CD14-positive monocyte (primary cell): ENCODE measurements at regions not wholly inside any gene's neighbourhood (a gene's known extent, or its start where the extent isn't known, plus 50 kb on each side); places are given as distances from the start of the nearest gene placed in this dataset.

Source experiments
- DNase-seq, 3 donors: peaks; one replicate each; pipeline ENCODE4 v3.0.0-alpha.2; 2011 to 2022
- H2AFZ ChIP-seq: 2 replicates; pipeline ENCODE4 v1.6.0; 2012; ENCODE audit warnings: mild to moderate bottlenecking, low read depth, low read length, inconsistent platforms; ENCODE audit not compliant: insufficient read depth, poor library complexity, severe bottlenecking
- H3K27ac ChIP-seq, 2 donors: 1 replicate in 1 of 2; 2 replicates in 1 of 2; pipeline ENCODE4 v1.5.1; 2012 to 2013; ENCODE audit warnings: low read length in 2 of 2, control low read depth in 1 of 2, inconsistent platforms in 1 of 2, low read depth in 1 of 2, mild to moderate bottlenecking in 1 of 2
- H3K27me3 ChIP-seq, 2 donors: one replicate each; pipeline versions ENCODE4 v1.6.0 to v1.6.1; 2011 to 2013; ENCODE audit warnings: low read length in 2 of 2; ENCODE audit not compliant: control insufficient read depth in 2 of 2, insufficient read depth in 2 of 2
- H3K36me3 ChIP-seq, 2 donors: replicated peaks in 1 of 2; 1 replicate in 1 of 2; 2 replicates in 1 of 2; pipeline versions ENCODE4 v1.5.1 to v1.6.1; 2012 to 2013; ENCODE audit warnings: low read length in 2 of 2, control low read depth in 1 of 2, inconsistent platforms in 1 of 2, mild to moderate bottlenecking in 1 of 2; ENCODE audit not compliant: insufficient read depth in 2 of 2, control insufficient read depth in 1 of 2
- H3K4me1 ChIP-seq, 2 donors: 1 replicate in 1 of 2; 2 replicates in 1 of 2; pipeline versions ENCODE4 v1.5.1 to v1.6.1; 2012 to 2013; ENCODE audit warnings: low read length in 2 of 2, control low read depth in 1 of 2, inconsistent platforms in 1 of 2, mild to moderate bottlenecking in 1 of 2, moderate library complexity in 1 of 2; ENCODE audit not compliant: insufficient read depth in 2 of 2, control insufficient read depth in 1 of 2
- H3K4me2 ChIP-seq: replicated peaks from 2 replicates; pipeline ENCODE3; 2012; ENCODE audit warnings: low read length, moderate library complexity, mild to moderate bottlenecking; ENCODE audit not compliant: poor library complexity, severe bottlenecking; ENCODE audit errors: extremely low read depth
- H3K4me3 ChIP-seq, 3 experiments: fragments of 200-600 bp in 1 of 3; sonication (generic) in 1 of 3; replicated peaks in 1 of 3; 1 replicate in 2 of 3; 2 replicates in 1 of 3; pipeline ENCODE4 v1.5.1; 2011 to 2013; ENCODE audit warnings: low read length in 3 of 3, mild to moderate bottlenecking in 3 of 3, control low read depth in 2 of 3, low read depth in 2 of 3, inconsistent platforms in 1 of 3, moderate library complexity in 1 of 3
- H3K79me2 ChIP-seq: 2 replicates; pipeline ENCODE4 v1.6.0; 2012; ENCODE audit warnings: mild to moderate bottlenecking, control low read depth, inconsistent platforms, low read length, moderate library complexity; ENCODE audit not compliant: insufficient read depth
- H3K9ac ChIP-seq: 2 replicates; pipeline ENCODE4 v1.6.0; 2017; ENCODE audit warnings: low read length, mild to moderate bottlenecking; ENCODE audit not compliant: insufficient read depth, poor library complexity, severe bottlenecking
- H3K9me3 ChIP-seq, 2 donors: replicated peaks in 1 of 2; 1 replicate in 1 of 2; 2 replicates in 1 of 2; pipeline versions ENCODE4 v1.5.1 to v1.6.1; 2012 to 2013; ENCODE audit warnings: low read length in 2 of 2, control low read depth in 1 of 2; ENCODE audit not compliant: control insufficient read depth in 1 of 2, insufficient read depth in 1 of 2
- H4K20me1 ChIP-seq: 2 replicates; pipeline ENCODE4 v1.6.0; 2012; ENCODE audit warnings: mild to moderate bottlenecking, low read length, control low read depth, moderate library complexity; ENCODE audit not compliant: insufficient read depth
- H3K27ac Mint-ChIP-seq, 7 donors: one replicate each; pipeline ENCODE4 v1.8.0; 2020; ENCODE audit warnings: mild to moderate bottlenecking in 7 of 7, mixed read lengths in 7 of 7, moderate library complexity in 6 of 7, inconsistent platforms in 2 of 7
- H3K27me3 Mint-ChIP-seq, 3 donors: one replicate each; pipeline ENCODE4 v1.8.0; 2021 to 2022; ENCODE audit warnings: low read depth in 3 of 3, mild to moderate bottlenecking in 3 of 3, mixed read lengths in 3 of 3, moderate library complexity in 3 of 3, inconsistent platforms in 1 of 3
- H3K36me3 Mint-ChIP-seq, 2 donors: one replicate each; pipeline ENCODE4 v1.8.0; 2020; ENCODE audit warnings: mixed read lengths in 2 of 2, inconsistent platforms in 1 of 2, mild to moderate bottlenecking in 1 of 2
- H3K4me1 Mint-ChIP-seq: one replicate; pipeline ENCODE4 v1.8.0; 2020; ENCODE audit warnings: mild to moderate bottlenecking, mixed read lengths
- H3K4me3 Mint-ChIP-seq, 2 donors: one replicate each; pipeline ENCODE4 v1.8.0; 2020; ENCODE audit warnings: mild to moderate bottlenecking in 2 of 2, mixed read lengths in 2 of 2, moderate library complexity in 1 of 2
- H3K9me3 Mint-ChIP-seq, 7 donors: one replicate each; pipeline ENCODE4 v1.8.0; 2020 to 2022; ENCODE audit warnings: mixed read lengths in 7 of 7, mild to moderate bottlenecking in 6 of 7, moderate library complexity in 6 of 7, inconsistent platforms in 2 of 7
- WGBS: methylation state at CpG from one replicate; pipeline ENCODE4 v1.1.5; 2013; ENCODE audit warnings: missing lambda C conversion rate; ENCODE audit not compliant: insufficient coverage; 5-methylcytosine and 5-hydroxymethylcytosine counted together
- intact Hi-C, 2 donors: fragments of 100-400 bp; cut with micrococcal nuclease; formaldehyde crosslinking; loops; one replicate each; pipeline versions ENCODE4 v1.15.0 to v1.15.1; 2023
- TF ChIP-seq, protein P1 (sequence below): fragments of 200-600 bp; IDR thresholded peaks from one replicate; pipeline ENCODE4 v1.8.0; 2022; ENCODE audit warnings: antibody characterized with exemption, mild to moderate bottlenecking

DNA sequence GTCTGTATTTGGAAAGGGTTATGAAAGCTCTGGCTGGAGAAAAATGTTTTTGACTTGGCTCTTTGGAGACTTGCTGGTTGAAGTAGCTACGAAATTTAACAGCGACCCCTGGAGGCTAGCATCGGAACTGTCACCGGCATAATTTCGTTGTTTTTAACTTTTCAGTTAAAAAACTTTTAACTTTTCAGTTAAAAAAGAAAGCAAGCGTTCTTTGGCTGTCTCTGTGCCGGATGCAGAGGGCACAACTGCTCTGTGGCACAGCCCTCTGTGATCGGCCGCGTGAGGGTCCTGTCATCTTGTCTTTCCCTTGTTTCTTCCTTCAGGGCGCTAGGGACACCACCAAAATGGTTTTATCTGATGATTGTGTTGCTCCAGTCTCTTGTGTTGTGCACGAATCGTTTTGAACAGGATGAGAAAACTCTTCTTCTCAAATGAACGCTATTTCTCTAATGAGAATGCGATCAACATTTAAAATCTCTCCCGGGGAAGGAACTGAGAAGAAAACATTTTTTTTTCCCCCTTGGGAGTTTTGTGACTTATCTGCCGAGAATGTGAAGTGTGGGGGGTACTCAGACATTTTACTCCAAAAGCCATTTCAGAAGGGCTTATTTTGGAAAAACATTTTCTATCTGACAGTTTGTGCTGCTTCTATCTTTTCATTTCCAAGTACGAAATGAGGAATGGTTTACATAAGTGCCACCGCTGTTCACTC is 57.1 kb downstream of the ADCYAP1 start:
- H3K27me3 Mint-ChIP-seq, result peaks cover 9 to 16% (median 13%) of the 10 kb centered on the region in 3 donors
- no peak overlapping the region for H3K4me3 ChIP-seq

GRCh38 chr18:963276-963675 is 58.6 kb downstream of the ADCYAP1 start:
- intact Hi-C loops, result loop anchor here in 1 of 2 donors (10.0 kb wide), 1 partner anchor 98 kb away; no protein-coding TSS in a partner anchor
- Histone ChIP-seq H3K4me2 (no peak overlapping the region), H2AFZ (no peak overlapping the region), H3K27me3 (no peaks in the 10 kb centered on the region), H3K4me1 (peaks cover 0 to 3% of the 10 kb centered on the region in 2 donors), H3K27ac (no peak overlapping the region), H3K36me3 (no peaks in the 10 kb centered on the region), H3K79me2 (no peaks in the 10 kb centered on the region), H3K9ac (no peak overlapping the region), H3K9me3 (no peaks in the 10 kb centered on the region), H4K20me1 (no peaks in the 10 kb centered on the region), H3K4me3 (no peak overlapping the region)
- Mint-ChIP-seq H3K9me3 (peaks cover 0 to under 1% (median 0%) of the 10 kb centered on the region in 7 donors), H3K27ac (no peak overlapping the region), H3K4me3 (no peak overlapping the region), H3K4me1 (peaks cover 7% of the 10 kb centered on the region), H3K27me3 (peaks cover 10 to 15% (median 11%) of the 10 kb centered on the region in 3 donors), H3K36me3 (no peaks in the 10 kb centered on the region)
- no peak for DNase-seq
- TF ChIP-seq, protein P1, sequence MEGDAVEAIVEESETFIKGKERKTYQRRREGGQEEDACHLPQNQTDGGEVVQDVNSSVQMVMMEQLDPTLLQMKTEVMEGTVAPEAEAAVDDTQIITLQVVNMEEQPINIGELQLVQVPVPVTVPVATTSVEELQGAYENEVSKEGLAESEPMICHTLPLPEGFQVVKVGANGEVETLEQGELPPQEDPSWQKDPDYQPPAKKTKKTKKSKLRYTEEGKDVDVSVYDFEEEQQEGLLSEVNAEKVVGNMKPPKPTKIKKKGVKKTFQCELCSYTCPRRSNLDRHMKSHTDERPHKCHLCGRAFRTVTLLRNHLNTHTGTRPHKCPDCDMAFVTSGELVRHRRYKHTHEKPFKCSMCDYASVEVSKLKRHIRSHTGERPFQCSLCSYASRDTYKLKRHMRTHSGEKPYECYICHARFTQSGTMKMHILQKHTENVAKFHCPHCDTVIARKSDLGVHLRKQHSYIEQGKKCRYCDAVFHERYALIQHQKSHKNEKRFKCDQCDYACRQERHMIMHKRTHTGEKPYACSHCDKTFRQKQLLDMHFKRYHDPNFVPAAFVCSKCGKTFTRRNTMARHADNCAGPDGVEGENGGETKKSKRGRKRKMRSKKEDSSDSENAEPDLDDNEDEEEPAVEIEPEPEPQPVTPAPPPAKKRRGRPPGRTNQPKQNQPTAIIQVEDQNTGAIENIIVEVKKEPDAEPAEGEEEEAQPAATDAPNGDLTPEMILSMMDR, result no peak
- WGBS, result no CpG with 5 or more reads among the region's 2 CpGs

More for the DNA sequence above, 57.1 kb downstream of the ADCYAP1 start:
- H3K4me1 ChIP-seq, result peaks cover 0 to 3% of the 10 kb centered on the region in 2 donors
- no peak overlapping the region for H3K27ac ChIP-seq
- H3K9me3 ChIP-seq, result no peaks in the 10 kb centered on the region
- peak overlapping the region in 1 of 2 donors; percentile 73 for H3K4me3 Mint-ChIP-seq
- H3K36me3 ChIP-seq, result no peaks in the 10 kb centered on the region
- H2AFZ ChIP-seq, result peak overlapping the region; percentile 34
- no peak overlapping the region for H3K27ac Mint-ChIP-seq
- no peaks in the 10 kb centered on the region for H3K36me3 Mint-ChIP-seq
- TF ChIP-seq, protein P1, result peak; percentile 91
- H3K27me3 ChIP-seq, result no peaks in the 10 kb centered on the region
- DNase-seq, result no peak
- H3K4me2 ChIP-seq, result peak overlapping the region; percentile 30
- intact Hi-C loops, result loop anchor here in 1 of 2 donors (10.0 kb wide), 1 partner anchor 97 kb away; no protein-coding TSS in a partner anchor
- WGBS, result 0% methylated on average over 9 of the region's 19 CpGs
- no peak overlapping the region for H3K9ac ChIP-seq
- H3K4me1 Mint-ChIP-seq, result peaks cover 6% of the 10 kb centered on the region
- H3K9me3 Mint-ChIP-seq, result no peaks in the 10 kb centered on the region
- H3K79me2 ChIP-seq, result no peaks in the 10 kb centered on the region
- no peaks in the 10 kb centered on the region for H4K20me1 ChIP-seq
